IMR-90 (cell line): ENCODE measurements at regions not wholly inside any gene's neighbourhood (a gene's known extent, or its start where the extent isn't known, plus 50 kb on each side); places are given as distances from the start of the nearest gene placed in this dataset.

Source experiments
- ATAC-seq: fragments of 200-7000 bp; cut with Tn5 transposase; 2 replicates; pipeline ENCODE4 v1.9.1; 2020; ENCODE audit warnings: low read depth, mild to moderate bottlenecking, moderate library complexity
- BruUV-seq: library from RNA; stranded (reverse); fragments of 400-500 nt; replicated peaks from 2 replicates; lab custom pipeline; 2021; lab: Mats Ljungman, UMichigan
- CTCF ChIA-PET: fragments of 300-600 bp; formaldehyde crosslinking; extraction: SDS; loops from one replicate; lab custom pipeline; 2021; ENCODE audit warnings: antibody characterized with exemption; lab: Yijun Ruan, JAX
- POLR2A ChIA-PET: fragments of 300-600 bp; sonication (Branson Sonifier 250); formaldehyde crosslinking; loops from one replicate; lab custom pipeline; 2022; ENCODE audit warnings: antibody characterized with exemption; ENCODE audit not compliant: unreplicated experiment; lab: Charles Lee
- DNase-seq: peaks from one replicate; pipeline ENCODE4 v3.0.0; 2013
- H2AFZ ChIP-seq: replicated peaks from 2 replicates; pipeline ENCODE3; 2013; ENCODE audit warnings: low read length, mild to moderate bottlenecking; ENCODE audit not compliant: poor library complexity
- H2AK5ac ChIP-seq: 2 replicates; pipeline ENCODE4 v1.6.1; 2013; ENCODE audit warnings: low read depth, low read length, inconsistent platforms
- H2AK9ac ChIP-seq: replicated peaks from 2 replicates; pipeline ENCODE3; 2013; ENCODE audit warnings: mild to moderate bottlenecking, low read depth, low read length, moderate library complexity; ENCODE audit not compliant: poor library complexity
- H2BK120ac ChIP-seq: 2 replicates; pipeline ENCODE4 v1.6.1; 2013; ENCODE audit warnings: low read depth, low read length, inconsistent platforms
- H2BK15ac ChIP-seq: 3 replicates; pipeline ENCODE4 v1.6.1; 2013; ENCODE audit warnings: low read depth, low read length, inconsistent platforms
- H2BK20ac ChIP-seq: 2 replicates; pipeline ENCODE4 v1.6.1; 2013; ENCODE audit warnings: low read depth, mild to moderate bottlenecking, inconsistent platforms, low read length, moderate library complexity
- H2BK5ac ChIP-seq: 2 replicates; pipeline ENCODE4 v1.6.1; 2013; ENCODE audit warnings: mild to moderate bottlenecking, low read depth, low read length, inconsistent platforms; ENCODE audit not compliant: poor library complexity, severe bottlenecking
- H3K14ac ChIP-seq: replicated peaks from 2 replicates; pipeline ENCODE4 v1.6.1; 2013; ENCODE audit warnings: low read depth, low read length, inconsistent platforms
- H3K18ac ChIP-seq: 2 replicates; pipeline ENCODE4 v1.6.1; 2013; ENCODE audit warnings: low read depth, low read length, control low read depth
- H3K23ac ChIP-seq: 2 replicates; pipeline ENCODE4 v1.6.1; 2013; ENCODE audit warnings: low read depth, low read length, inconsistent platforms
- H3K27ac ChIP-seq: 2 replicates; pipeline ENCODE4 v1.5.1; 2013; ENCODE audit warnings: mild to moderate bottlenecking, control low read depth, low read length; ENCODE audit not compliant: insufficient read depth
- H3K27me3 ChIP-seq: 2 replicates; pipeline ENCODE4 v1.6.1; 2013; ENCODE audit warnings: low read length; ENCODE audit not compliant: control insufficient read depth, insufficient read depth
- H3K36me3 ChIP-seq: 2 replicates; pipeline ENCODE4 v1.6.1; 2013; ENCODE audit warnings: low read length, mixed read lengths; ENCODE audit not compliant: control insufficient read depth, insufficient read depth
- H3K4ac ChIP-seq: 2 replicates; pipeline ENCODE4 v1.6.1; 2013; ENCODE audit warnings: low read depth, low read length, inconsistent platforms
- H3K4me1 ChIP-seq: 2 replicates; pipeline ENCODE4 v1.6.1; 2013; ENCODE audit warnings: low read length, mixed read lengths; ENCODE audit not compliant: control insufficient read depth, insufficient read depth
- H3K4me2 ChIP-seq: 2 replicates; pipeline ENCODE4 v1.6.1; 2013; ENCODE audit warnings: low read depth, mild to moderate bottlenecking, control low read depth, low read length, moderate library complexity
- H3K4me3 ChIP-seq: 2 replicates; pipeline ENCODE4 v1.5.1; 2013; ENCODE audit warnings: low read depth, mild to moderate bottlenecking, control low read depth, low read length, moderate library complexity; ENCODE audit not compliant: insufficient read depth
- H3K56ac ChIP-seq: 2 replicates; pipeline ENCODE4 v1.6.1; 2013; ENCODE audit warnings: low read length, inconsistent platforms; ENCODE audit not compliant: insufficient read depth; ENCODE audit errors: extremely low read depth
- H3K79me1 ChIP-seq, 2 experiments: 2 replicates each; pipeline ENCODE4 v1.6.1; 2013; ENCODE audit warnings: low read length in 2 of 2, inconsistent platforms in 1 of 2, low read depth in 1 of 2
- H3K9ac ChIP-seq: 2 replicates; pipeline ENCODE4 v1.6.1; 2013; ENCODE audit warnings: low read depth, low read length, control low read depth
- H3K9me1 ChIP-seq: 2 replicates; pipeline ENCODE4 v1.6.1; 2013; ENCODE audit warnings: low read length, inconsistent platforms; ENCODE audit not compliant: insufficient read depth
- H3K9me3 ChIP-seq: 2 replicates; pipeline ENCODE4 v1.6.1; 2013; ENCODE audit warnings: low read length; ENCODE audit not compliant: control insufficient read depth, insufficient read depth
- H4K20me1 ChIP-seq: 2 replicates; pipeline ENCODE4 v1.6.1; 2013; ENCODE audit warnings: low read length, inconsistent platforms; ENCODE audit not compliant: insufficient read depth
- H4K5ac ChIP-seq: 2 replicates; pipeline ENCODE4 v1.6.1; 2013; ENCODE audit warnings: mild to moderate bottlenecking, low read depth, low read length, control low read depth
- H4K8ac ChIP-seq, 2 experiments: 2 replicates each; pipeline ENCODE4 v1.6.1; 2013; ENCODE audit warnings: low read depth in 2 of 2, low read length in 2 of 2, control low read depth in 1 of 2, inconsistent platforms in 1 of 2
- H4K91ac ChIP-seq: 2 replicates; pipeline ENCODE4 v1.6.1; 2013; ENCODE audit warnings: low read depth, low read length, inconsistent platforms; ENCODE audit not compliant: insufficient read depth
- BHLHE40 ChIP-seq: fragments of 150-350 bp; IDR thresholded peaks from 2 replicates; pipeline ENCODE4 v1.6.1; 2016; ENCODE audit warnings: mild to moderate bottlenecking, low read depth, low read length
- CEBPB ChIP-seq: IDR thresholded peaks from 2 replicates; pipeline ENCODE4 v1.6.1; 2012; ENCODE audit warnings: low read depth, low read length, improper control_type of control experiment
- CHD1 ChIP-seq: IDR thresholded peaks from 2 replicates; pipeline ENCODE4 v1.6.1; 2012; ENCODE audit warnings: low read depth, low read length, improper control_type of control experiment
- CTCF ChIP-seq: conservative IDR thresholded peaks from 2 replicates; pipeline ENCODE4 v1.5.1; 2012; ENCODE audit warnings: mild to moderate bottlenecking, low read depth, low read length, improper control_type of control experiment
- ELK1 ChIP-seq: fragments of 150-350 bp; IDR thresholded peaks from 2 replicates; pipeline ENCODE4 v1.6.1; 2016; ENCODE audit warnings: low read depth, mild to moderate bottlenecking, low read length, moderate library complexity, borderline replicate concordance
- FOS ChIP-seq: fragments of 150-350 bp; IDR thresholded peaks from 2 replicates; pipeline ENCODE4 v1.6.1; 2016; ENCODE audit warnings: low read depth, low read length
- MAFK ChIP-seq: IDR thresholded peaks from 2 replicates; pipeline ENCODE4 v1.6.1; 2012; ENCODE audit warnings: low read depth, low read length, improper control_type of control experiment
- MAZ ChIP-seq: IDR thresholded peaks from 2 replicates; pipeline ENCODE4 v1.6.1; 2012; ENCODE audit warnings: low read depth, mild to moderate bottlenecking, low read length, improper control_type of control experiment, moderate library complexity, borderline replicate concordance
- MXI1 ChIP-seq: IDR thresholded peaks from 2 replicates; pipeline ENCODE4 v1.6.1; 2012; ENCODE audit warnings: low read depth, mild to moderate bottlenecking, low read length, moderate library complexity, borderline replicate concordance
- NFE2L2 ChIP-seq: fragments of 150-350 bp; IDR thresholded peaks from 2 replicates; pipeline ENCODE4 v1.6.1; 2016; ENCODE audit warnings: low read depth, mild to moderate bottlenecking, low read length
- POLR2A ChIP-seq: IDR thresholded peaks from 2 replicates; pipeline ENCODE4 v1.6.1; 2012; ENCODE audit warnings: mild to moderate bottlenecking, low read depth, low read length
- RAD21 ChIP-seq: IDR thresholded peaks from 2 replicates; pipeline ENCODE4 v1.6.1; 2012; ENCODE audit warnings: low read length, improper control_type of control experiment
- RCOR1 ChIP-seq: IDR thresholded peaks from 2 replicates; pipeline ENCODE4 v1.6.1; 2012; ENCODE audit warnings: mild to moderate bottlenecking, low read length, improper control_type of control experiment; ENCODE audit not compliant: insufficient replicate concordance
- RFX5 ChIP-seq: IDR thresholded peaks from 2 replicates; pipeline ENCODE4 v1.8.0; 2012; ENCODE audit warnings: low read depth, mild to moderate bottlenecking, low read length, moderate library complexity
- SMC3 ChIP-seq: fragments of 150-350 bp; IDR thresholded peaks from 2 replicates; pipeline ENCODE4 v1.6.1; 2016; ENCODE audit warnings: low read depth, mild to moderate bottlenecking, antibody characterized with exemption, low read length, moderate library complexity
- WGBS, 2 experiments: methylation state at CpG; one replicate each; pipeline versions ENCODE4 v1.1.5 to v1.1.7; 2013; ENCODE audit warnings: missing lambda C conversion rate in 2 of 2; ENCODE audit not compliant: insufficient read length in 1 of 2; ENCODE audit errors: extremely low coverage in 2 of 2; 5-methylcytosine and 5-hydroxymethylcytosine counted together
- dilution Hi-C: fragments of 300-500 bp; cut with HindIII; formaldehyde crosslinking; loops from one replicate; pipeline ENCODE4 v1.14.3; 2018; ENCODE audit warnings: low sequenced_read_pairs; ENCODE audit not compliant: unreplicated experiment
- in situ Hi-C: fragments of 300-500 bp; cut with MboI; formaldehyde crosslinking; loops from 3 replicates; pipeline ENCODE4 v1.14.3; 2019; ENCODE audit warnings: low sequenced_read_pairs, inconsistent platforms, mixed read lengths
- intact Hi-C: fragments of 100-400 bp; cut with micrococcal nuclease; formaldehyde crosslinking; loops from 2 replicates; pipeline ENCODE4 v1.10.0; 2022

GRCh38 chr2:42979870-42980763 is 187.7 kb upstream of the HAAO start:
- no peak overlapping the region; the same call in 1 of the 2 replicates for H3K14ac ChIP-seq
- no peak overlapping the region for H3K27ac ChIP-seq
- no peak overlapping the region for H3K56ac ChIP-seq
- ATAC-seq (no peak), DNase-seq (no peak)
- peak overlapping the region; percentile 27 for H2AFZ ChIP-seq
- no peaks in the 10 kb centered on the region for H3K36me3 ChIP-seq
- no peak overlapping the region for H2AK9ac ChIP-seq
- no peak overlapping the region for H3K9ac ChIP-seq
- peak overlapping the region; percentile 61 for H2AK5ac ChIP-seq
- no peak overlapping the region for H2BK5ac ChIP-seq
- no peaks in the 10 kb centered on the region for H4K20me1 ChIP-seq
- H3K4ac ChIP-seq: peak overlapping the region; percentile 52
- H2BK15ac ChIP-seq: no peak overlapping the region
- no peak overlapping the region for H4K5ac ChIP-seq
- H3K4me2 ChIP-seq: no peak overlapping the region
- in situ Hi-C loops: loop anchor here (10.0 kb wide), 1 partner anchor 245 kb away; the partner anchor contains the start of gene ZFP36L2
- no peaks in the 10 kb centered on the region for H3K79me1 ChIP-seq
- no peaks in the 10 kb centered on the region for H3K27me3 ChIP-seq
- peaks cover 4% of the 10 kb centered on the region for H3K4me1 ChIP-seq
- H3K23ac ChIP-seq: no peak overlapping the region
- intact Hi-C loops: loop anchor here (5.0 to 10.0 kb wide), 2 partner anchors 37 to 505 kb away; no protein-coding TSS in a partner anchor
- dilution Hi-C loops: no loop called here
- H4K8ac ChIP-seq: no peak overlapping the region
- no peaks in the 10 kb centered on the region for H3K9me3 ChIP-seq
- ChIA-PET CTCF (interaction anchor here (0.6 kb wide), 1 partner anchor 407 kb away, joined by 3 read pairs; no protein-coding TSS in a partner anchor), POLR2A (no interaction called here)
- no peaks in the 10 kb centered on the region; the same call in 1 of the 2 replicates for H3K9me1 ChIP-seq
- H2BK120ac ChIP-seq: no peak overlapping the region
- no TSS peak for BruUV-seq
- no peak overlapping the region for H3K18ac ChIP-seq
- H4K91ac ChIP-seq: no peak overlapping the region
- WGBS, 2 experiments: 87% methylated on average over 12 of the region's 16 CpGs; no CpG with 5 or more reads in 1 of the 2 experiments
- no peak overlapping the region for H3K4me3 ChIP-seq
- H2BK20ac ChIP-seq: no peak overlapping the region
- TF ChIP-seq SMC3: no peak
- no peak for TF ChIP-seq RAD21
- no peak for TF ChIP-seq MXI1
- TF ChIP-seq ELK1: no peak
- no peak for TF ChIP-seq BHLHE40
- no peak for TF ChIP-seq FOS
- no peak for TF ChIP-seq CTCF
- no peak for TF ChIP-seq CEBPB
- TF ChIP-seq RFX5: no peak
- no peak for TF ChIP-seq MAZ
- TF ChIP-seq MAFK: no peak
- no peak for TF ChIP-seq NFE2L2
- no peak for TF ChIP-seq RCOR1
- TF ChIP-seq CHD1: no peak
- no peak for TF ChIP-seq POLR2A
